Transverse colon (tissue), 3 donors: ENCODE measurements at regions not wholly inside any gene's neighbourhood (a gene's known extent, or its start where the extent isn't known, plus 50 kb on each side); places are given as distances from the start of the nearest gene placed in this dataset.

ENCODE experiments used
- EP300 ChIP-seq: sonication (generic); formaldehyde crosslinking; IDR thresholded peaks from one replicate; pipeline ENCODE4 v1.6.1; 2017; ENCODE audit warnings: antibody characterized with exemption, low read depth
- POLR2A ChIP-seq: fragments of 450-650 bp; IDR thresholded peaks from one replicate; pipeline ENCODE4 v1.6.1; 2016; ENCODE audit warnings: antibody characterized with exemption, mild to moderate bottlenecking, moderate library complexity
- POLR2AphosphoS5 ChIP-seq, 3 donors: sonication (generic); formaldehyde crosslinking; IDR thresholded peaks; one replicate each; pipeline ENCODE4 v1.6.1; 2016; ENCODE audit warnings: antibody characterized with exemption in 3 of 3

GRCh38 chr13:40485611-40486517 lies 180.6 kb downstream of the FOXO1 start:
- no peak for TF ChIP-seq EP300
- no peak for TF ChIP-seq POLR2AphosphoS5 (IDR thresholded peaks at IDR 0.05)
- no peak for TF ChIP-seq POLR2A
